NCI-H1048 (cell line): ENCODE measurements at regions not wholly inside any gene's neighbourhood (a gene's known extent, or its start where the extent isn't known, plus 50 kb on each side); places are given as distances from the start of the nearest gene placed in this dataset.
"Not testable (repeated sequence)": the region's sequence is repeated elsewhere in the genome, so short reads cannot be mapped to it uniquely, and the experiment has no call there.

Source experiments
- DNase-seq: peaks from one replicate; lab custom pipeline; 2025; lab: John Stamatoyannopoulos, UW

GRCh38 chr2:43149482-43150107, 76.8 kb downstream of the ZFP36L2 start:
- DNase-seq: no peak

- DNase-seq: no peak
Observed at GRCh38 chr2:43146083-43146482, 80.3 kb downstream of the ZFP36L2 start.

GRCh38 chr2:43144263-43144662, 82.1 kb downstream of the ZFP36L2 start:
- no peak for DNase-seq

- DNase-seq: no peak
Observed at GRCh38 chr2:43143756-43144155, 82.7 kb downstream of the ZFP36L2 start.

- DNase-seq: no peak
Observed at GRCh38 chr2:43142921-43143438, 83.4 kb downstream of the ZFP36L2 start.

- DNase-seq: not testable (repeated sequence)
Observed at GRCh38 chr2:43141636-43142151, 84.7 kb downstream of the ZFP36L2 start.

GRCh38 chr2:43139996-43140621, 86.3 kb downstream of the ZFP36L2 start:
- no peak for DNase-seq

- no peak for DNase-seq
Observed at GRCh38 chr2:43139501-43139900, 86.9 kb downstream of the ZFP36L2 start.

- DNase-seq: no peak
Observed at GRCh38 chr2:43138441-43138840, 88.0 kb downstream of the ZFP36L2 start.

GRCh38 chr2:43136876-43137275, 89.5 kb downstream of the ZFP36L2 start:
- no peak for DNase-seq

GRCh38 chr2:43136011-43136799, 90.2 kb downstream of the ZFP36L2 start:
- DNase-seq: no peak

- DNase-seq: no peak
Observed at GRCh38 chr2:43135583-43135982, 90.8 kb downstream of the ZFP36L2 start.

- DNase-seq: no peak
Observed at GRCh38 chr2:43134571-43134889, 91.9 kb downstream of the ZFP36L2 start.

GRCh38 chr2:43133708-43134570, 92.5 kb downstream of the ZFP36L2 start:
- DNase-seq: no peak

- DNase-seq: no peak
Observed at GRCh38 chr2:43133336-43133707, 93.1 kb downstream of the ZFP36L2 start.

GRCh38 chr2:43132683-43133301, 93.6 kb downstream of the ZFP36L2 start:
- DNase-seq: no peak

GRCh38 chr2:43131890-43132682, 94.3 kb downstream of the ZFP36L2 start:
- no peak for DNase-seq

- DNase-seq: no peak
Observed at GRCh38 chr2:43131051-43131889, 95.1 kb downstream of the ZFP36L2 start.

GRCh38 chr2:43130548-43130875, 95.9 kb downstream of the ZFP36L2 start:
- DNase-seq: no peak
